ENCODE measurements at regions not wholly inside any gene's neighbourhood (a gene's known extent, or its start where the extent isn't known, plus 50 kb on each side); places are given as distances from the start of the nearest gene placed in this dataset.

GRCh38 chr15:91566141-91566540, 287.4 kb upstream of the SLCO3A1 start:
- TF ChIP-seq EZH2 (IDR thresholded peaks at IDR 0.05; ENCODE audit: borderline replicate concordance) (no peak), EZH2phosphoT487 (IDR thresholded peaks at IDR 0.05; ENCODE audit: low read depth, severe bottlenecking, unreplicated experiment) (no peak), CTCF (IDR thresholded peaks at IDR 0.05; ENCODE audit: poor library complexity) (no peak)

Data from hepatocyte (in vitro differentiated cells).